ENCODE measurements at regions not wholly inside any gene's neighbourhood (a gene's known extent, or its start where the extent isn't known, plus 50 kb on each side); places are given as distances from the start of the nearest gene placed in this dataset.

DNA sequence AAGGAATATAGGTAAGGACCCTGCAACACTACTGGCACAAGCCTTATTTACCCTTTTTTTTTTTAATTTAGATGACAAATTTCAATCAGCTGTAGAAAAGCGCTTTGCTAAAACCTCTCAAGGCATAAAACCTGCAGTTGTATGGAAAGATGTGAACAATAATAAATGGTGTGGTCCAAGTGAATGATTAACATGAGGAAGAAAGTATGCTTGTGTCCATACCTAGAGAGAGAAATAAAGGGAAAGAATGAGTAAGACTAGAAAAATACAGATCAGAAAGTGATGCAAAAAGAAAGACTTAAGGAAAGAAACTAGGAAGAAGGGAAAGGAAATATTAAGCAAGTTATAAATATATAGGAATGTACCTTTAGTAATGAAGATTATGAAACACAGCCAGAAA lies 119.2 kb upstream of the SCN7A start:
- TF ChIP-seq, protein P1, sequence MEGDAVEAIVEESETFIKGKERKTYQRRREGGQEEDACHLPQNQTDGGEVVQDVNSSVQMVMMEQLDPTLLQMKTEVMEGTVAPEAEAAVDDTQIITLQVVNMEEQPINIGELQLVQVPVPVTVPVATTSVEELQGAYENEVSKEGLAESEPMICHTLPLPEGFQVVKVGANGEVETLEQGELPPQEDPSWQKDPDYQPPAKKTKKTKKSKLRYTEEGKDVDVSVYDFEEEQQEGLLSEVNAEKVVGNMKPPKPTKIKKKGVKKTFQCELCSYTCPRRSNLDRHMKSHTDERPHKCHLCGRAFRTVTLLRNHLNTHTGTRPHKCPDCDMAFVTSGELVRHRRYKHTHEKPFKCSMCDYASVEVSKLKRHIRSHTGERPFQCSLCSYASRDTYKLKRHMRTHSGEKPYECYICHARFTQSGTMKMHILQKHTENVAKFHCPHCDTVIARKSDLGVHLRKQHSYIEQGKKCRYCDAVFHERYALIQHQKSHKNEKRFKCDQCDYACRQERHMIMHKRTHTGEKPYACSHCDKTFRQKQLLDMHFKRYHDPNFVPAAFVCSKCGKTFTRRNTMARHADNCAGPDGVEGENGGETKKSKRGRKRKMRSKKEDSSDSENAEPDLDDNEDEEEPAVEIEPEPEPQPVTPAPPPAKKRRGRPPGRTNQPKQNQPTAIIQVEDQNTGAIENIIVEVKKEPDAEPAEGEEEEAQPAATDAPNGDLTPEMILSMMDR (IDR thresholded peaks at IDR 0.05; ENCODE audit: insufficient read depth, low read depth, low read length), result no peak
- TF ChIP-seq EZH2 (IDR thresholded peaks at IDR 0.05; ENCODE audit: insufficient read depth, low read length), result no peak
